DMS153 treated with DMSO at 0.1 percent for 48 hours (cell line): ENCODE measurements at regions not wholly inside any gene's neighbourhood (a gene's known extent, or its start where the extent isn't known, plus 50 kb on each side); places are given as distances from the start of the nearest gene placed in this dataset.
"Not testable (repeated sequence)": the region's sequence is repeated elsewhere in the genome, so short reads cannot be mapped to it uniquely, and the experiment has no call there.

ENCODE experiments used
- DNase-seq: peaks from one replicate; lab custom pipeline; 2025; ENCODE audit not compliant: unreplicated experiment; lab: John Stamatoyannopoulos, UW

- DNase-seq, result no peak
Observed at GRCh38 chr6:134678436-134678889, 271.4 kb downstream of the ALDH8A1 start.

DNA sequence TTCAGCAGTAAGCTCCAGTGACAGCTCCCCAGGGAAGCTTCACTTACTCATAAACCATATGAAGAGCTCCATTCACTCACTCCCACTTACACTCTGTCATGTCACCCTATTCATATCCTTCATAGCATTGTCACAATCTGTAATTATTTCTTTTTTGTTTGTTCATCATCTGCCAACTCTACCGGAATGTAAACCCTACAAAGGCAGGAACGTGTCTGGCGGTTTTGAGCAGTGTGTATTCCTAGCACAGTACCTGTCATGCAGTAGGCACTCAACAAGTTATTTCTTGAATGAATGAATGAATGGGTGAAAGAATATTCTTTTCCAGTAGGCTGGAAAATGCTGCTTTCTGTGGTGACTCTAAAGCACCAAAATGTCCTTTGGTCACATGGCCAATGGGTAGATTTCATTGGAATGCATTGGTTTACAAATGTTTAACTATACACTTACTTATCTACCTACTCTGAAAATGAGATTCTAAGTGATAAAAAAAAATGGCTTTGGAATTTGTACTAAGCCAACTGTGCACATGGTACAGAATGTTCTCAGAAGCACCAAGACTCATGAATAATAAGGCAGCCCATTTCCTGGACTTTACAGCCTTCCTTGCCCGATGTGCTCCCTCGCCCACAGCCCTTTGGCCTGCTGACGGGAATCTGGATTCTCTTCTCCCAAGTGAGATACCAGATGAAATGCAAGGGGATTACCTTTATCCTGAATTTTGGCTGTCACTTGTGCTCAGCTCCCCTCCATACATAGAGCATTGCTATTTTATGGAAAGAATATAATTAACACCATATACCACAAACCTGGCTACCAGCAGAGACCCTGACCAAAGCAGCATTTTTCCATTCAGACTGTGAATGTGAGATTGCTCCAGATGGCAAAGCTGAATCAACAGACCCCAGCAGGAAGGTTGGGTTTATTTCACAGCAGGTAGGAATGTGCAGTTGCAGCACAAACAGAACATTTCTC is 273.3 kb downstream of the ALDH8A1 start:
- peak; percentile 74 for DNase-seq

- peak; percentile 58 for DNase-seq
Observed at GRCh38 chr6:134675110-134676054, 274.5 kb downstream of the ALDH8A1 start.

GRCh38 chr6:134674562-134674961 is 275.3 kb downstream of the ALDH8A1 start:
- peak; percentile 43 for DNase-seq

DNA sequence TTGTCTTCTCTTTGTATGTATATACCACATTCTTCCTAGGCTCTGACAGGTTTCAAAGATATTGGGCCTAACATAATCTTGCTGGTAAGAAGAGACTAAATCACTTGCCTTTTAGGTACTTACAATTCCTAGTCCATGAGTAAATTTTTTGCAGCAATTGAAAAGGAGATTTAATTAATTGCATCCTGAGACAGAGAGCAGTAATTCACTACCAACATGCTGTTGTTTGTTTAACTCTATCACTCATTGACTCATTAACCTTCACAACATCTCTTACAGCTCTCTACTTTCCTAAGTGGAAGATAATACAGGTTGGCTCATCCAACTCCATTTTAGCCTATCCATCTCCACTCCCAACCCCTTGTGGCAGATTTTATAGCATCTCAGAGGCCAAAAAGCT is 280.4 kb downstream of the ALDH8A1 start:
- no peak for DNase-seq

- DNase-seq, result no peak
Observed at GRCh38 chr6:134667111-134667510, 282.8 kb downstream of the ALDH8A1 start.

DNA sequence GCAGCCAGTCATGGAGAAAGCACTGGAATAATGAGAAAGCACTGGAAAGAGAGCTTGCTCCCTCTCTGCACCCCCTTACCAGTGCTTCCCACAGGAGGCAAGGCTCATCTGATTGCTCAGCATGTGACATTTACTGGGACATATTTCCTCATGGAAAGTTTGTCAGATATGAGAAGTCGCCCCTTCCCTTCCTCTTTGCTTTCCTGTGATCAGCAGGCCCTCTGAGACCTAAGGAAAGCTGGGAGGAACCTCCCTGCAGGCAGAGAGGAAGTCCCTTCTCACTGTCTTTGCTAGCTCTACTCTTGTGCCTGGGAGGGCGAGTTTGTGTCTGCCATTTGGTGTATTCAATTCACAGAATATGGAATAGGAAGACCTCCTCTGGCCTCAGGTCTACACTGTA is 283.8 kb downstream of the ALDH8A1 start:
- DNase-seq, result no peak

- DNase-seq, result no peak
Observed at GRCh38 chr6:134665029-134665723, 284.7 kb downstream of the ALDH8A1 start.

DNA sequence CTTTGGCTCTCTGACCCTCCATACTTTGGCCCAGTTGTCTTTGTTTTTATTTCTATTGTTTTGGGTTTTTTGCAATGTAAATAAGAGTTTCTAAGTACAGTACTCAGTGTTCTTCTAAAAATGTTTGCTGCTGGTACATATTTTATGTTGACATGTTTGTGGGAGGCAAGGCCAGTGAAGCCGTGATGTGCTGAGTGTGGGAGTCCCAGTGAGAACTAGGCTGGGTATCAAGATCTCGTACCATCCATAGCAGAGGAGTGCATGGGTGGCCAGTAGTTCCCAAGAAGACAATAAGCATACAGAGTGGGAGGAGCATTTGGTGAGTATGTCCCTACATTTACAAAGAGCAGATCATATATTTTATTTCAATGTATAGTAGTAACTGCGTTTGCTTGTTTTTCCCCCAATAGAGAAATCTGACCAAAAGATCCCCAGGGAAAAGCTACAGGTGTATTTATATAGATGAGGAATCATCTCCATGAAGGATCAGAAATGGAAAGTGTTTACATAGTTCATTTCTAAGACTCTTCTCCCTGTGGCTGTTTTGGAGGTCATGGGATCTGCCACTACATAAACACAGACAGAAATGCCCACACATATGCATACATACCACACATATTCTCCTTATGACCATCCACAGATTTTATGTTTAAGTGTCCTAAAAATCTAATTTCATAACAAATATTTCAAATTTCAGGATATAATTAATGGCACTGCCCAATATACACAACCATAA is 285.9 kb downstream of the ALDH8A1 start:
- DNase-seq, result no peak

DNA sequence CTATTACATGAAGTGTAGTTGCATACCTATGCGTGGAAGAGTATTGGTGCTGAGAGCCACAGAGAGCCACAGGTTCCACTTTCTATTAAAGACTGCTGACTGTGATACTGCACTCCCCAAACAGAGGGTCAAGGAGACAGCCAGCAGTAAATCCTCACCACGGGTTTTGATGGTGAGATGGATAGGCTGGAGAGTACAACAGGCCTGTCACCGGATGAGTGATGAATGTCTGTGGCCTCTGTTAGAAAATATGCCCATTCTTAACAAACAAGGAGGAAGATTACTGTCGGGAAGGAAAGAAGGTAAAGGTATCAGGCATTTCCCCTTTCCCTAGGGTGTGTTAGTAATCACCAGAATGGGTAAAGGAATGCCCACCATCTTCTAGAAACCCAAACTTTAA is 286.5 kb downstream of the ALDH8A1 start:
- DNase-seq, result no peak

DNA sequence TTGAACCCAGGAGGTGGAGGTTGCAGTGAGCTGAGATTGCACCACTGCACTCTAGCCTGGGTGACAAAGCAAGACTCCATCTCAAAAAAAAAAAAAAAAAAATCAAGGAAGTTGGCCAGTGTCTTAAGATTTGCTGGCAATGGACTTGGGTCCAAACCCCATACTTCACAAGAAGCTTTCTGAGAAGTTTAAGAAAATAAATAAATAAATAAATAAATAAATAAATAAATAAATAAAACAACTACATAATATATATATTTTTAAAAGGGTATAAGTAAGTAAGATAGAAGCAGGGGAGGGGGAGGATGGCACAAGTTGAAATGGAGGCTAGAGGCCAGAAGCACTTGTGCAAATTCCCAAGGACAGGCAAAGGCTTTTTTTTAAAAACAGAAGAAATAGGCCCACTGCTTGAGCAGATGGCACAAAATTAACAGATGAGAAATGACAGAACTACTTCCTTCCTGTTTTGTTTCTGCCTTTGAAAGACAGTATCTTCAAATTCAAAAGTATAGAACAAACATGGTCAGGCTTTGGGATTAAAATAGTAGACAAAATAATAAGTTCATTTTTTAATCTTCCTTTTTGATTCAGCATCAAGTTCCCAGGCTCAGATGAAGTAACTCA is 287.7 kb downstream of the ALDH8A1 start:
- DNase-seq, result no peak

DNA sequence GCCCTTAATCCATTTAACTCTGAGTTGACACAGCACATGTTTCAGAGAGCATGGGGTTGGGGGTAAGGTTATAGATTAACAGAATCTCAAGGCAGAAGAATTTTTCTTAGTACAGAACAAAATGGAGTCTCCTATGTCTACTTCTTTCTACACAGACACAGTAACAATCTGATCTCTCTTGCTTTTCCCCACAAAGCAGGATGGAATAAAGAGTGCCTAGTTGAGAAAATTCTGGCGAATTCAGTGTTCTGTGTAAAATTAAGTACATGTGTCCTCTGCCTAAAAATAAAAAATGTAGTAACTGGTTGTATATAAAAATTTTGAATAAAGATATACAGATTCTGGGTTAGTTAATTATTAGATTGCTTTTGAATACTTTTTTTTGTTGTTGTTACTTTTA is 290.0 kb downstream of the ALDH8A1 start:
- not testable (repeated sequence) for DNase-seq

- no peak for DNase-seq
Observed at GRCh38 chr6:134658596-134658995, 291.3 kb downstream of the ALDH8A1 start.

- no peak for DNase-seq
Observed at GRCh38 chr6:134657751-134658527, 292.0 kb downstream of the ALDH8A1 start.

- DNase-seq, result no peak
Observed at GRCh38 chr6:134657343-134657742, 292.6 kb downstream of the ALDH8A1 start.

DNA sequence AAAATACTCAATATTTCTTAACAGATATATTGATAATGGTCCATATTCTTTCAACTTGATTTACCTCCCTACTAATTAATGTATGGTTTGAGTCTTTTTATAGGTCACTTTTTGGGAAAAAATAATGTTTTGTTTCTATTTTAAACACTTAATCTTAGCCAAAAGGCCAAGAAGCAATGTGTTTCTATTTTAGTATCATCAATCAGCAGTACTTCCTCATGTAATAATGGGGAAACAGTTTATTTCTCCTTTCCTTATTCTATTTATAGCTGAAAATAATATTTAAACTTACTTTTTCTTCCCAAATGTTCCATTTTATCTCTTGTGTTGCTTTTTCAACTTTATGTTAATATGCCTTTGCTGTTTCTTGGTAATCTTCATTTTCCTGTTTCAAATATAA is 295.1 kb downstream of the ALDH8A1 start:
- no peak for DNase-seq

DNA sequence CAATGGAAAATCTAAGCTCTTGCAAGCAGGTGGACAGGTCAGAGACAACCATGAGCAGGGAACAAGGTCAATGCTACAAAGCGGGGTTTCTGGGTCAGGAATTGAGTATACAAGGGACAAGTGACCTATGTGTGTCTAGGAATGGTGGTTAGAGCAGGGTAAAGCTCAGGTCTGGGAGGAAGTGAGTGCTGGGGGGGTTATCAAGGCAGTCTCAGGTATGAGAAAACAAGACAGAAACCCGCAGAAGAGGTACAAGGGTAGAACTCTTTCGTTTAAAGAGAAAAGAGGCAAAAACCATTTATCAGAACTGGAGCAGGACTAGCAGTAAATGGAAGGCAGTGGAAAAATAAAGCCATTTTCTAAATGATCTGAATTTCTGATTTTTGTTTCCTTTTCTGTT is 298.4 kb downstream of the ALDH8A1 start:
- DNase-seq, result no peak

GRCh38 chr6:134647861-134648260 is 302.0 kb downstream of the ALDH8A1 start:
- no peak for DNase-seq

- no peak for DNase-seq
Observed at GRCh38 chr6:134642819-134643218, 307.1 kb downstream of the ALDH8A1 start.
